ENCODE measurements at regions not wholly inside any gene's neighbourhood (a gene's known extent, or its start where the extent isn't known, plus 50 kb on each side); places are given as distances from the start of the nearest gene placed in this dataset.

- Histone ChIP-seq H3K27me3 (replicated peaks in 1 of 4; ENCODE audit: control insufficient read depth in 3 of 4, extremely low read depth in 1 of 4, insufficient read depth in 3 of 4, low read length in 3 of 4) (0 out of 7 replicates have a peak, but pooled peaks cover 0 to 2% (median 0%) of the 10 kb centered on the region in 4 experiments), H3K18ac (ENCODE audit: extremely low read depth, low read length) (no peak overlapping the region), H3K79me2 (ENCODE audit: control insufficient read depth in 1 of 2, insufficient read depth in 2 of 2, low read length in 2 of 2) (no peaks in the 10 kb centered on the region), H3K56ac (replicated peaks; ENCODE audit: insufficient read length, low read depth, low read length) (no peak overlapping the region), H2BK120ac (replicated peaks; ENCODE audit: low read depth, low read length) (no peak overlapping the region), H3K27ac (ENCODE audit: low read depth, low read length) (no peak overlapping the region), H4K91ac (replicated peaks; ENCODE audit: insufficient read length, low read length) (no peak overlapping the region), H3K4ac (replicated peaks; ENCODE audit: insufficient read length, low read depth, low read length) (no peak overlapping the region), H3K79me1 (ENCODE audit: low read depth, low read length) (no peaks in the 10 kb centered on the region), H3K4me3 (ENCODE audit: extremely low read depth in 1 of 4, insufficient read depth in 2 of 4, low read depth in 3 of 4, low read length in 4 of 4) (no peak overlapping the region), H3K4me2 (ENCODE audit: insufficient read depth in 1 of 2, low read depth in 2 of 2, low read length in 2 of 2) (no peak overlapping the region), H2AFZ (ENCODE audit: low read length) (no peak overlapping the region), H2BK15ac (ENCODE audit: low read length) (no peak overlapping the region), H3K9me3 (ENCODE audit: insufficient read depth in 2 of 2, low read depth in 1 of 2, low read length in 1 of 2) (0 out of 4 replicates have a peak, but pooled peaks cover 0 to 2% of the 10 kb centered on the region in 2 experiments), H4K20me1 (replicated peaks in 1 of 2; ENCODE audit: control insufficient read depth in 1 of 2, insufficient read depth in 2 of 2, low read length in 2 of 2) (no peaks in the 10 kb centered on the region), H3K9ac (replicated peaks in 1 of 4; ENCODE audit: extremely low read depth in 1 of 4, low read depth in 3 of 4, low read length in 3 of 4) (no peak overlapping the region), H3K23me2 (ENCODE audit: low read depth, low read length) (no peaks in the 10 kb centered on the region), H3K4me1 (replicated peaks in 1 of 4; ENCODE audit: control insufficient read depth in 3 of 4, insufficient read depth in 4 of 4, low read length in 3 of 4) (no peaks in the 10 kb centered on the region; a peak in 2 of 7 replicates), H2BK12ac (ENCODE audit: low read depth, low read length) (no peak overlapping the region), H2BK5ac (ENCODE audit: low read depth, low read length) (no peak overlapping the region), H2BK20ac (ENCODE audit: low read length) (no peak overlapping the region), H3K36me3 (ENCODE audit: control insufficient read depth in 2 of 4, insufficient read depth in 4 of 4, low read length in 3 of 4) (no peaks in the 10 kb centered on the region), H4K5ac (ENCODE audit: insufficient read length, low read depth, low read length) (no peak overlapping the region), H4K8ac (ENCODE audit: extremely low read depth, insufficient read depth, low read length) (no peak overlapping the region), H2AK5ac (ENCODE audit: low read depth, low read length) (no peak overlapping the region), H3K14ac (ENCODE audit: insufficient read length) (no peak overlapping the region), H3K23ac (ENCODE audit: insufficient read length) (no peak overlapping the region)
- peak in 1 of 2 experiments; percentile 44 for DNase-seq (ENCODE audit: low read depth in 1 of 2, low spot score in 2 of 2)
- ChIA-PET CTCF (ENCODE audit: partially characterized antibody) (interaction anchor here (1.3 kb wide), 1 partner anchor 17 kb away, joined by 4 read pairs; no protein-coding TSS in a partner anchor), POLR2A (ENCODE audit: partially characterized antibody) (no interaction called here)
- 76% methylated on average over 13 of the region's 13 CpGs; no CpG with 5 or more reads in 1 of the 2 experiments for WGBS, 2 experiments (ENCODE audit: extremely low coverage in 1 of 2, insufficient coverage in 1 of 2, insufficient read length in 1 of 2, insufficient replicate concordance in 2 of 2, low coverage in 1 of 2, low lambda C conversion rate in 2 of 2, missing lambda C conversion rate in 1 of 2)
- FAIRE-seq: no peak
- TF ChIP-seq CHD1 (IDR thresholded peaks at IDR 0.05; ENCODE audit: low read depth, low read length) (no peak), SP1 (IDR thresholded peaks at IDR 0.05; ENCODE audit: low read depth, low read length) (no peak), SIN3A (conservative IDR thresholded peaks at IDR 0.05 in 1 of 2, IDR thresholded peaks at IDR 0.05 in 1 of 2; ENCODE audit: low read depth in 1 of 2, low read length in 2 of 2) (no peak)
Measured at GRCh38 chr5:2904399-2904798, 152.9 kb upstream of the IRX2 start.
